AG04449 (cell line): ENCODE measurements at regions not wholly inside any gene's neighbourhood (a gene's known extent, or its start where the extent isn't known, plus 50 kb on each side); places are given as distances from the start of the nearest gene placed in this dataset.

ENCODE experiments used
- CTCF ChIA-PET: fragments of 350-600 bp; formaldehyde crosslinking; extraction: SDS; loops from one replicate; lab custom pipeline; 2021; ENCODE audit warnings: antibody characterized with exemption; lab: Yijun Ruan, JAX
- POLR2A ChIA-PET: fragments of 400-600, 350-600 bp; formaldehyde crosslinking; extraction: SDS; loops from one replicate; lab custom pipeline; 2020; ENCODE audit warnings: antibody characterized with exemption, inconsistent platforms; lab: Yijun Ruan, JAX
- DNase-seq: peaks from one replicate; pipeline ENCODE4 v3.0.0-alpha.2; 2010; ENCODE audit warnings: low read depth, low spot score
- H3K4me3 ChIP-seq: 2 replicates; pipeline ENCODE4 v1.5.1; 2011; ENCODE audit warnings: low read depth, mild to moderate bottlenecking, control low read depth, low read length
- TF ChIP-seq, protein P1 (sequence below): IDR thresholded peaks from one replicate; pipeline ENCODE4 v1.5.1; 2011; ENCODE audit warnings: mild to moderate bottlenecking, moderate library complexity, low read length, control low read depth, inconsistent platforms; ENCODE audit not compliant: insufficient read depth; ENCODE audit errors: missing control alignments

DNA sequence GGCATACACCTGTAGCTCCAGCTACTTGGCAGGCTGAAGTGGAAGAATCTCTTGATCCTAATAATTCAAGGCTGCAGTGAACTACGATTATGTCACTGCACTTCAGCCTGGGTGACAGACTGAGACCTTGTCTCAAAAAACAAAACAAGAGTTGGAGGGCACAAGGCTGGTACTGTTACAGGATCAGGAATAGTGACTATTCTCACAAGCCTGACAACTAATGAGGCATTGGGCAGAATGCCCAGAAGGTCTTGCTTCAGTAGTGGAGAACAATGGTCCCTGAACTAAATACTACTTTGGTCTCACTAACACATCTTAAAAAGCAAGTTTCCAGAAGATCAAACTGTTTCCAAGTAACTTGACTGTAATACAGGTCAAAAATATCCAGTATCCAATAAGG, 182.9 kb upstream of the RFX3 start:
- POLR2A ChIA-PET, result no interaction called here
- TF ChIP-seq, protein P1, sequence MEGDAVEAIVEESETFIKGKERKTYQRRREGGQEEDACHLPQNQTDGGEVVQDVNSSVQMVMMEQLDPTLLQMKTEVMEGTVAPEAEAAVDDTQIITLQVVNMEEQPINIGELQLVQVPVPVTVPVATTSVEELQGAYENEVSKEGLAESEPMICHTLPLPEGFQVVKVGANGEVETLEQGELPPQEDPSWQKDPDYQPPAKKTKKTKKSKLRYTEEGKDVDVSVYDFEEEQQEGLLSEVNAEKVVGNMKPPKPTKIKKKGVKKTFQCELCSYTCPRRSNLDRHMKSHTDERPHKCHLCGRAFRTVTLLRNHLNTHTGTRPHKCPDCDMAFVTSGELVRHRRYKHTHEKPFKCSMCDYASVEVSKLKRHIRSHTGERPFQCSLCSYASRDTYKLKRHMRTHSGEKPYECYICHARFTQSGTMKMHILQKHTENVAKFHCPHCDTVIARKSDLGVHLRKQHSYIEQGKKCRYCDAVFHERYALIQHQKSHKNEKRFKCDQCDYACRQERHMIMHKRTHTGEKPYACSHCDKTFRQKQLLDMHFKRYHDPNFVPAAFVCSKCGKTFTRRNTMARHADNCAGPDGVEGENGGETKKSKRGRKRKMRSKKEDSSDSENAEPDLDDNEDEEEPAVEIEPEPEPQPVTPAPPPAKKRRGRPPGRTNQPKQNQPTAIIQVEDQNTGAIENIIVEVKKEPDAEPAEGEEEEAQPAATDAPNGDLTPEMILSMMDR, result no peak
- CTCF ChIA-PET, result no interaction called here
- H3K4me3 ChIP-seq, result no peak overlapping the region
- no peak for DNase-seq

DNA sequence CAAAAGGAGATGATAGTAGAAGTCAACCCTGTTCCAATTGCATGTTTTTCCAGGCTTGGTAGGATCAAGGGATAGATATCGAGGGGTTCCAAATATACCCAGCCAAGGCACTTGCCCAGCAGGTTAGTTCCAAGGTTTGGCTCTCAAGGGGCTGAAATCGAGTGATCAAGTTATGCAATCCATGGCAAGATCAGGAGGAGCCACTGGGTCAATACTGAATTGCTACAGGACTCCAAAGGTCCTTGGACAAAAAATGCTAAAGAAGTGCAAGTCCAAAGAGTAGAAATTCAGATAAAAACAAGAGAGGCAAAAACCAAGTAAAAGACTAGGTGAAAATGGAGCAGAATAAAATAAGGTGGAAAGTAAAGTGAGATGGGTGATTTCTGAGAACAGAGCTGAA, 179.1 kb upstream of the RFX3 start:
- DNase-seq, result no peak
- TF ChIP-seq, protein P1, result no peak
- POLR2A ChIA-PET, result no interaction called here
- CTCF ChIA-PET, result no interaction called here
- no peak overlapping the region for H3K4me3 ChIP-seq

DNA sequence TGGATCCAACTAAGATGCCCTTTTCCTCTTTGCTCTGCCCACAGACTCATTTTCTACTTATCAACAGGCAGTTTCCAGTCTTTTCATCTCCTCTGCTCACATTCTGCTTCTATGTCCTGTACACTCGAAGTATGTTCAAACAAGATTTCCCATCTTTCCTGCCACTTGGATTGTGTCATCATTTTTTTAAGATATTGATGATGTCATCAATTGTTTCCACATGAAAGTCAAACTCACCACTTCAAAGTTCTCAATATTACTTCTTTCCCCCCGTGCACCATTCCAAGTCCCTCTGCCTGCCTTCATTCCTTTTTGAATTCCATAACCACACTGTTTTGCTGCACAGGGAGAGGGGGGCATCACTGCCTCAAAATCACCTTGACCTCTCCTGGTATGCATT, 175.0 kb upstream of the RFX3 start:
- no peak overlapping the region for H3K4me3 ChIP-seq
- ChIA-PET POLR2A (no interaction called here), CTCF (no interaction called here)
- TF ChIP-seq, protein P1, result no peak
- DNase-seq, result no peak

DNA sequence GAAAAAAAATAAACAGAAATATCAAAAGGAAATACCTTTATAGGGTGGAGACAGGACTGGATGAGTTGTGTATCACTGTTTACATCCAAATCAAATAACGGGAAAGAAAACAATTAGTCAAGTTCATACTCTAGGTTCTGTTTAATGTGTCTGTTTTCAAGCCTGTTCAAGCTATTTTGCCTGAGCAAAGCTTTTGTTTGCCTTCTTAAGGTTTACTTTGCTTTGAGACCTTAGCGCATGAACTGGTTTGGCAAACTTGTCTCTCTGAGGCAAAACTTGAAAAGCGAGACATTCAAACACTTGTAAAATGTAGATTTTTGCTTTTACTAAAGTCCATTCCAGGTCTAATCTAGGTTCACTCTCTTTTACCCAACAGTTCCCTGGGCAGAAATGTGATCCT, 174.1 kb upstream of the RFX3 start:
- no peak for DNase-seq

DNA sequence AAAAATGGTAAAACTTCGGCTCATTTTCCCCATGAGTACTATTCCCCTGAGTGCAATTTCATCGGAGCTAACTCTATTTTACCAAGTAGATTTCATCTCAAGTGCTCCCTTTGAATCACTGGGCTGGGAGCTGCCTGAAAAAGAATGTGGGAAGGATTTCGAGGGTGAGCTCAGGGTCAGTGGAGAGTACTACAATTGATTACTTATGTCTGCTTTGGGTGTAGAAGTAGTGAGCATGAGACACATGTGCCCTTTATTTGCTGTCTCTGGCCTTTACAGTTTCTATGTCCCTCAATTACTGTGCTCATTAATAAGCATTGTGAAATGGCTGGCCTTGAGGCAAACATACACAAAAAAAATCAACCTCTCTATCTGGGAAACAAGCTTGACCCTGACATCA, 172.7 kb upstream of the RFX3 start:
- CTCF ChIA-PET, result interaction anchor here (1.0 to 2.0 kb wide), 2 partner anchors 9 to 34 kb away, joined by 3 to 6 read pairs; no protein-coding TSS in a partner anchor
- no peak for DNase-seq
- no peak overlapping the region for H3K4me3 ChIP-seq
- POLR2A ChIA-PET, result no interaction called here
- TF ChIP-seq, protein P1, result no peak

More for the DNA sequence above, 174.1 kb upstream of the RFX3 start:
- TF ChIP-seq, protein P1, result no peak
- CTCF ChIA-PET, result no interaction called here
- POLR2A ChIA-PET, result no interaction called here
- H3K4me3 ChIP-seq, result no peak overlapping the region

DNA sequence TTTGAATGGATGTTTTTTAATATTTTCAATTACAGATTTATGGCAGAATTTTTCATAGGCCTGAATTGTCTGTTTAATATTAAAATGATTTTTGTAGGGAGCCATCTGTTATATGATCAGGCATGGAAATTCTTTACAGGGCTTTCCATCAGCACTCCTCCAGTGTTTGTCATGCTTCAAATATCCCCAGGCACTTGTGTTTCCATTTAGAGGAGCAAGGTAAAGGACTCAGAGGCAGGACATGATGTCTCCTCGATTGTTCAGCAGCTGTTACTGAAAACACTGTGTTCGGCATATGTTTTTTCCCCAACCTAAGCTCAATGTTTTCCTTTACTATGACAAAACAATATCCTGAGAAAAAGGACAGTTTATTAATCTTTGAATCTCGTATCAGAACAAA, 172.3 kb upstream of the RFX3 start:
- DNase-seq, result no peak
- CTCF ChIA-PET, result interaction anchor here (1.0 to 2.0 kb wide), 2 partner anchors 9 to 34 kb away, joined by 3 to 6 read pairs; no protein-coding TSS in a partner anchor
- POLR2A ChIA-PET, result no interaction called here
- H3K4me3 ChIP-seq, result no peak overlapping the region
- TF ChIP-seq, protein P1, result no peak
